HUDEP-2 (cell line): ENCODE measurements at regions not wholly inside any gene's neighbourhood (a gene's known extent, or its start where the extent isn't known, plus 50 kb on each side); places are given as distances from the start of the nearest gene placed in this dataset.

Experiments used
- DNase-seq, 76 experiments: peaks; one replicate each; lab custom pipeline; 2025; ENCODE audit not compliant: unreplicated experiment in 76 of 76; lab: John Stamatoyannopoulos, UW

- DNase-seq = no peak
These were observed 142.9 kb downstream of the OLFM1 start for GRCh38 chr9:135230386-135230765.

GRCh38 chr9:135230817-135231520 lies 143.5 kb downstream of the OLFM1 start:
- no peak for DNase-seq

- no peak for DNase-seq
These were observed 151.8 kb downstream of the OLFM1 start for GRCh38 chr9:135239100-135239768.

- DNase-seq = no peak
These were observed 152.3 kb downstream of the OLFM1 start for GRCh38 chr9:135239769-135240141.

- no peak for DNase-seq
These were observed 152.8 kb downstream of the OLFM1 start for GRCh38 chr9:135240222-135240621.

- DNase-seq = no peak
These were observed 153.4 kb downstream of the OLFM1 start for GRCh38 chr9:135240871-135241311.

GRCh38 chr9:135241381-135242048 lies 154.0 kb downstream of the OLFM1 start:
- DNase-seq = peak in 3 of 76 experiments; percentile 0 to 12 (median 7)

- no peak for DNase-seq
These were observed 154.6 kb downstream of the OLFM1 start for GRCh38 chr9:135242049-135242396.

- DNase-seq = no peak
These were observed 154.9 kb downstream of the OLFM1 start for GRCh38 chr9:135242406-135242805.

GRCh38 chr9:135243201-135244190 lies 156.0 kb downstream of the OLFM1 start:
- no peak for DNase-seq

- DNase-seq = no peak
These were observed 157.1 kb downstream of the OLFM1 start for GRCh38 chr9:135244271-135245221.

GRCh38 chr9:135245482-135246247 lies 158.2 kb downstream of the OLFM1 start:
- no peak for DNase-seq

- DNase-seq = no peak
These were observed 159.1 kb downstream of the OLFM1 start for GRCh38 chr9:135246248-135247205.

- DNase-seq = no peak
These were observed 159.9 kb downstream of the OLFM1 start for GRCh38 chr9:135247227-135247930.

- no peak for DNase-seq
These were observed 160.6 kb downstream of the OLFM1 start for GRCh38 chr9:135248111-135248510.

GRCh38 chr9:135248721-135249120 lies 161.3 kb downstream of the OLFM1 start:
- DNase-seq = no peak

- DNase-seq = no peak
These were observed 161.7 kb downstream of the OLFM1 start for GRCh38 chr9:135249191-135249590.
